GM12878 (cell line): ENCODE measurements at regions not wholly inside any gene's neighbourhood (a gene's known extent, or its start where the extent isn't known, plus 50 kb on each side); places are given as distances from the start of the nearest gene placed in this dataset.

Experiments used
- ATF2 ChIP-seq: IDR thresholded peaks from 2 replicates; pipeline ENCODE4 v1.6.1; 2012; ENCODE audit warnings: low read length, inconsistent platforms
- CTCF ChIP-seq, 3 experiments: IDR thresholded peaks in 2 of 3; conservative IDR thresholded peaks in 1 of 3; 2 replicates each; pipeline ENCODE4 v1.5.1; 2011; ENCODE audit warnings: low read depth in 3 of 3, low read length in 3 of 3, mild to moderate bottlenecking in 3 of 3, control low read depth in 2 of 3, moderate library complexity in 2 of 3, inconsistent platforms in 1 of 3, mixed read lengths in 1 of 3; ENCODE audit not compliant: control insufficient read depth in 2 of 3, insufficient read depth in 1 of 3; ENCODE audit errors: extremely low read depth in 1 of 3
- EZH2 ChIP-seq: IDR thresholded peaks from 2 replicates; pipeline ENCODE4 v1.6.1; 2012; ENCODE audit warnings: low read depth, mild to moderate bottlenecking, control low read depth, inconsistent platforms, low read length, borderline replicate concordance; ENCODE audit not compliant: control insufficient read depth
- IRF5 ChIP-seq: fragments of 450-650 bp; IDR thresholded peaks from 2 replicates; pipeline ENCODE4 v1.6.1; 2017; ENCODE audit warnings: borderline replicate concordance
- MAX ChIP-seq: IDR thresholded peaks from 2 replicates; pipeline ENCODE4 v1.6.1; 2012; ENCODE audit warnings: low read depth, low read length, improper control_type of control experiment
- PAX8 ChIP-seq: fragments of 450-650 bp; IDR thresholded peaks from 2 replicates; pipeline ENCODE4 v1.6.1; 2017; ENCODE audit warnings: mild to moderate bottlenecking, moderate library complexity
- POLR2A ChIP-seq: IDR thresholded peaks from 2 replicates; pipeline ENCODE4 v1.6.1; 2011; ENCODE audit warnings: low read depth, mild to moderate bottlenecking, low read length
- POLR2AphosphoS5 ChIP-seq: IDR thresholded peaks from 2 replicates; pipeline ENCODE4 v1.6.1; 2011; ENCODE audit warnings: mild to moderate bottlenecking, low read length, inconsistent platforms
- RB1 ChIP-seq: fragments of 450-650 bp; formaldehyde crosslinking; IDR thresholded peaks from 2 replicates; pipeline ENCODE4 v1.6.1; 2017; ENCODE audit warnings: mild to moderate bottlenecking, borderline replicate concordance
- RCOR1 ChIP-seq: conservative IDR thresholded peaks from 2 replicates; pipeline ENCODE4 v1.6.1; 2012; ENCODE audit warnings: low read depth, low read length, improper control_type of control experiment
- SMC3 ChIP-seq: IDR thresholded peaks from 2 replicates; pipeline ENCODE4 v1.6.1; 2011; ENCODE audit warnings: low read length, improper control_type of control experiment, borderline replicate concordance
- TAF1 ChIP-seq: IDR thresholded peaks from 2 replicates; pipeline ENCODE4 v1.6.1; 2011; ENCODE audit warnings: mild to moderate bottlenecking, low read depth, low read length, borderline replicate concordance
- USF2 ChIP-seq: IDR thresholded peaks from 2 replicates; pipeline ENCODE4 v1.6.1; 2011; ENCODE audit warnings: low read depth, low read length, improper control_type of control experiment, borderline replicate concordance
- ZNF622 ChIP-seq: fragments of 450-650 bp; IDR thresholded peaks from 2 replicates; pipeline ENCODE4 v1.6.1; 2017; ENCODE audit warnings: mild to moderate bottlenecking, inconsistent platforms

GRCh38 chr4:146072376-146072775 lies 103.1 kb upstream of the LSM6 start:
- TF ChIP-seq TAF1 (no peak), PAX8 (no peak), POLR2A (no peak), SMC3 (no peak), MAX (no peak), CTCF (IDR thresholded peaks at IDR 0.05 in 2 of 3, conservative IDR thresholded peaks at IDR 0.05 in 1 of 3; ENCODE audit: control insufficient read depth in 2 of 3, extremely low read depth in 1 of 3, insufficient read depth in 1 of 3, low read depth in 3 of 3, low read length in 3 of 3) (no peak), RCOR1 (no peak), RB1 (no peak), ATF2 (no peak), EZH2 (no peak), USF2 (no peak), IRF5 (no peak), POLR2AphosphoS5 (no peak), ZNF622 (no peak)
